HL-60 (cell line): ENCODE measurements at regions not wholly inside any gene's neighbourhood (a gene's known extent, or its start where the extent isn't known, plus 50 kb on each side); places are given as distances from the start of the nearest gene placed in this dataset.

Experiments used
- POLR2AphosphoS5 ChIP-seq: IDR thresholded peaks from 2 replicates; pipeline ENCODE4 v1.6.1; 2012; ENCODE audit warnings: low read depth
- TF ChIP-seq, protein P1 (sequence below): IDR thresholded peaks from one replicate; pipeline ENCODE4 v1.5.1; 2011; ENCODE audit warnings: low read length, control low read depth, inconsistent platforms; ENCODE audit not compliant: insufficient read depth

DNA sequence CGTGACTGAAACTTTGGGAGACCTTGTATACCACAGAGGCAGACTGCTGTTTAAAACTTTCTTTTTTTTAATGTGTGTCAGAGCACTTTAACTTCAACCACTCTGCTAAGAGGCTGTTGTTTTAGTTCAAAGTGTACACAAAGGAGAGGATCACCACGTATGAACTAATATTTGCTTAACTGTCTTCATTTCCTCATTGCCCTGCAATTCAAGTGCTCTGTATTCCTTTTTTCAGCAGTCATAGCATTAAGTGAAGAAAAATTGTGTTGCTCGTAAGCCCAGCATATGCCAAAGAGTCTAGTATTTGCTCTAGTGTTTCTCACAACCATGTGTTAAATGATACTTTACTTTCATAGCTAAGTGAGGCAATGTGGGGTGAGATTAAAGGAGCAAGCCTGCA, 63.0 kb upstream of the HHIP start:
- no peak for TF ChIP-seq POLR2AphosphoS5
- TF ChIP-seq, protein P1, sequence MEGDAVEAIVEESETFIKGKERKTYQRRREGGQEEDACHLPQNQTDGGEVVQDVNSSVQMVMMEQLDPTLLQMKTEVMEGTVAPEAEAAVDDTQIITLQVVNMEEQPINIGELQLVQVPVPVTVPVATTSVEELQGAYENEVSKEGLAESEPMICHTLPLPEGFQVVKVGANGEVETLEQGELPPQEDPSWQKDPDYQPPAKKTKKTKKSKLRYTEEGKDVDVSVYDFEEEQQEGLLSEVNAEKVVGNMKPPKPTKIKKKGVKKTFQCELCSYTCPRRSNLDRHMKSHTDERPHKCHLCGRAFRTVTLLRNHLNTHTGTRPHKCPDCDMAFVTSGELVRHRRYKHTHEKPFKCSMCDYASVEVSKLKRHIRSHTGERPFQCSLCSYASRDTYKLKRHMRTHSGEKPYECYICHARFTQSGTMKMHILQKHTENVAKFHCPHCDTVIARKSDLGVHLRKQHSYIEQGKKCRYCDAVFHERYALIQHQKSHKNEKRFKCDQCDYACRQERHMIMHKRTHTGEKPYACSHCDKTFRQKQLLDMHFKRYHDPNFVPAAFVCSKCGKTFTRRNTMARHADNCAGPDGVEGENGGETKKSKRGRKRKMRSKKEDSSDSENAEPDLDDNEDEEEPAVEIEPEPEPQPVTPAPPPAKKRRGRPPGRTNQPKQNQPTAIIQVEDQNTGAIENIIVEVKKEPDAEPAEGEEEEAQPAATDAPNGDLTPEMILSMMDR = no peak
